Glutamatergic neuron (in vitro differentiated cells): ENCODE measurements at regions not wholly inside any gene's neighbourhood (a gene's known extent, or its start where the extent isn't known, plus 50 kb on each side); places are given as distances from the start of the nearest gene placed in this dataset.

Experiments used
- DNase-seq: peaks from one replicate; pipeline ENCODE4 v3.0.0; 2022
- H3K27ac Mint-ChIP-seq: one replicate; pipeline ENCODE4 v1.8.0; 2020; ENCODE audit warnings: mild to moderate bottlenecking, mixed read lengths, inconsistent platforms; ENCODE audit not compliant: unreplicated experiment
- H3K27me3 Mint-ChIP-seq: one replicate; pipeline ENCODE4 v1.8.0; 2020; ENCODE audit warnings: mild to moderate bottlenecking, moderate library complexity, mixed read lengths, inconsistent platforms; ENCODE audit not compliant: unreplicated experiment
- H3K36me3 Mint-ChIP-seq: one replicate; pipeline ENCODE4 v1.8.0; 2020; ENCODE audit warnings: mild to moderate bottlenecking, mixed read lengths, inconsistent platforms; ENCODE audit not compliant: unreplicated experiment
- H3K4me1 Mint-ChIP-seq: one replicate; pipeline ENCODE4 v1.8.0; 2020; ENCODE audit warnings: mild to moderate bottlenecking, low read depth, mixed read lengths, inconsistent platforms; ENCODE audit not compliant: unreplicated experiment
- H3K4me3 Mint-ChIP-seq: one replicate; pipeline ENCODE4 v1.8.0; 2020; ENCODE audit warnings: mild to moderate bottlenecking, mixed read lengths, inconsistent platforms; ENCODE audit not compliant: unreplicated experiment
- H3K9me3 Mint-ChIP-seq: one replicate; pipeline ENCODE4 v1.8.0; 2020; ENCODE audit warnings: mild to moderate bottlenecking, moderate library complexity, mixed read lengths, inconsistent platforms; ENCODE audit not compliant: unreplicated experiment
- TF ChIP-seq, protein P1 (sequence below): fragments of 200-600 bp; sonication (generic); IDR thresholded peaks from one replicate; pipeline ENCODE4 v1.5.0; 2021; ENCODE audit not compliant: partially characterized antibody, unreplicated experiment

DNA sequence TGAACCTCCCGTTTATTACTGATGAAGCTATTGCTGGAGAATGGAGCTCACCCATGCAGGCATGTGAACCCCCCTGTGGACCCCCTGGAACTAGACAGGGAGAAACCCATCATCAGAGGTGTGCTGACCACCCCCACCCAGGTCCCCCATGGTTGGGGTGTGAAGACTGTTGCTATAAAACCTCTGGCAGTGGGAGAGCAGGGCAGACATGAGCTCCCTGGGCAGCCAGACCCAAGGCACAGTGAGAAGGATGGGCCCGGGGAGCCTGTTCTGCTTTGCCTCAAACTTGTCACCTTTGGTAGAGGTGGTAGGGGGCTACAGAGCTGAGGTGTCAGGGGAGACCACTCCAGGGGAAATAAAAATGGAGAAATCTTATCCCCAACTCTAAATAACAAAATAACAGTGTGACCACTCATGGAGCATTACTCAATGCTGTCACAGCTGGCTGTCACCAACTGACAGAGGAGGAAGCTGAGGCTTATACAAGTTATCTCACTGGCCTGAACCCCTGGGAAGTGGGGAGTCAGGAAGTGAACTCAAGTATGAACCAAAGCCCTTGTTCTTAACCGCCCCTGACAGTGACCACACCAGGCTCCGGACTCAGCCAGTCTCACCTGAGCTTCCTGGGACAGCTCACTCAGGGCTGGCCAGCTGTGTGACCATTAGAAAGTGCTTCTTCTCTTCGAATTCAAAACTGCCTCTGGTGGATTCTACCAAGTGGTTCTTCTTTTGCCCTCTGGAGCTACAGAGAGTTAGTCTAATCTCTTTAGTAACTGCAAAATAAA is 698.8 kb downstream of the MATN1 start:
- TF ChIP-seq, protein P1, sequence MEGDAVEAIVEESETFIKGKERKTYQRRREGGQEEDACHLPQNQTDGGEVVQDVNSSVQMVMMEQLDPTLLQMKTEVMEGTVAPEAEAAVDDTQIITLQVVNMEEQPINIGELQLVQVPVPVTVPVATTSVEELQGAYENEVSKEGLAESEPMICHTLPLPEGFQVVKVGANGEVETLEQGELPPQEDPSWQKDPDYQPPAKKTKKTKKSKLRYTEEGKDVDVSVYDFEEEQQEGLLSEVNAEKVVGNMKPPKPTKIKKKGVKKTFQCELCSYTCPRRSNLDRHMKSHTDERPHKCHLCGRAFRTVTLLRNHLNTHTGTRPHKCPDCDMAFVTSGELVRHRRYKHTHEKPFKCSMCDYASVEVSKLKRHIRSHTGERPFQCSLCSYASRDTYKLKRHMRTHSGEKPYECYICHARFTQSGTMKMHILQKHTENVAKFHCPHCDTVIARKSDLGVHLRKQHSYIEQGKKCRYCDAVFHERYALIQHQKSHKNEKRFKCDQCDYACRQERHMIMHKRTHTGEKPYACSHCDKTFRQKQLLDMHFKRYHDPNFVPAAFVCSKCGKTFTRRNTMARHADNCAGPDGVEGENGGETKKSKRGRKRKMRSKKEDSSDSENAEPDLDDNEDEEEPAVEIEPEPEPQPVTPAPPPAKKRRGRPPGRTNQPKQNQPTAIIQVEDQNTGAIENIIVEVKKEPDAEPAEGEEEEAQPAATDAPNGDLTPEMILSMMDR = no peak
- Mint-ChIP-seq H3K4me3 (no peak overlapping the region), H3K4me1 (no peaks in the 10 kb centered on the region), H3K9me3 (no peaks in the 10 kb centered on the region), H3K27me3 (no peaks in the 10 kb centered on the region), H3K36me3 (no peaks in the 10 kb centered on the region), H3K27ac (no peak overlapping the region)
- no peak for DNase-seq

DNA sequence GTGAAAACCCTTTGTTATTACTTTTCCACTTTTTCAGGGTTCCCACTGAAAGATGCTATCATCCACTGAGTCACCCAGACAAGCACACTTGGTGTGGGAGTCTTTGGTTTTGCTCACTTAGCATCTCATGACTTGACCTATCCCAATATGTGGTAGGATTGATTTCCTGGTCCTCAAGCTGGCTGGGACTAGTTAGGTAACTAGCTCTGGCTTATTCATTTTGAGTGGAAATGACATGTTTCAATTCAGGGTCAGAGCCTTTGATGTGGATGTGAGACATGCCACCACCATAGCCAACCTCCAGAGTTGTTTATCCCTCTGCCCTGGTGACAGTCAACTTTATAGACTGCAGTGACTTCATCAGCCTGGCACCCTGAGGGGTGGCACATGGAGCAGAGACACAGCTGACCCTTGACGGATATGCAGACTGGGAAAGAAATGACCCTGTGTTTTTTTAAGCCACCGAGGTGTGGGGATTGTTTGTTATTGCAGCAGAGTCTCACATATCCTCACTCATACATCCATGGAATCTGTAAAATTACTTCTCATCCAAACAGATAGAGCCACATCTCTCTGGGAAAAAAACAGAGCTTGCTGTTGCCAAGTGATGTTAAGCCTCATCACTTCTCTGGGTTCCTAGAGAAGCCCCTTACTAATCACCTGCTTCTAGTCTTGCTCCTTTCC is 699.9 kb downstream of the MATN1 start:
- Mint-ChIP-seq H3K27me3 (peaks cover 2% of the 10 kb centered on the region), H3K4me3 (no peak overlapping the region), H3K9me3 (no peaks in the 10 kb centered on the region), H3K4me1 (no peaks in the 10 kb centered on the region), H3K36me3 (peaks cover 4% of the 10 kb centered on the region), H3K27ac (no peak overlapping the region)
- no peak for DNase-seq
- TF ChIP-seq, protein P1 = no peak

GRCh38 chr1:30014031-30014430 is 709.4 kb downstream of the MATN1 start:
- H3K4me3 Mint-ChIP-seq = no peak overlapping the region
- peaks cover 3% of the 10 kb centered on the region for H3K9me3 Mint-ChIP-seq
- no peaks in the 10 kb centered on the region for H3K4me1 Mint-ChIP-seq
- TF ChIP-seq, protein P1 = no peak
- peaks cover 17% of the 10 kb centered on the region for H3K36me3 Mint-ChIP-seq
- peaks cover 5% of the 10 kb centered on the region for H3K27me3 Mint-ChIP-seq
- DNase-seq = no peak
- no peak overlapping the region for H3K27ac Mint-ChIP-seq

- Mint-ChIP-seq H3K27ac (no peak overlapping the region), H3K36me3 (peaks cover 8% of the 10 kb centered on the region), H3K4me3 (no peak overlapping the region), H3K27me3 (peaks cover 5% of the 10 kb centered on the region), H3K9me3 (peaks cover 2% of the 10 kb centered on the region), H3K4me1 (no peaks in the 10 kb centered on the region)
- no peak for DNase-seq
- TF ChIP-seq, protein P1 = no peak
Observed at GRCh38 chr1:30012455-30013440, 710.6 kb downstream of the MATN1 start.
